Ovary (tissue), 7 donors: ENCODE measurements at regions not wholly inside any gene's neighbourhood (a gene's known extent, or its start where the extent isn't known, plus 50 kb on each side); places are given as distances from the start of the nearest gene placed in this dataset.

Experiments used
- DNase-seq, 5 donors: peaks; one replicate each; pipeline ENCODE4 v3.0.0-alpha.2; 2019 to 2020
- H3K27ac ChIP-seq, 2 donors: fragments of 200-600 bp; one replicate each; pipeline versions ENCODE4 v1.5.1 to v1.8.0; 2019 to 2022
- H3K27me3 ChIP-seq: fragments of 200-600 bp; one replicate; pipeline ENCODE4 v1.8.0; 2022
- H3K36me3 ChIP-seq: fragments of 200-600 bp; sonication (generic); one replicate; pipeline ENCODE4 v1.5.1; 2019
- H3K4me1 ChIP-seq: one replicate; pipeline ENCODE4 v1.8.1; 2013; ENCODE audit warnings: mild to moderate bottlenecking, moderate library complexity; ENCODE audit not compliant: insufficient read depth
- H3K4me3 ChIP-seq: fragments of 200-600 bp; sonication (generic); one replicate; pipeline ENCODE4 v1.5.1; 2017
- H3K9me3 ChIP-seq, 2 donors: fragments of 200-600 bp in 1 of 2; sonication (generic) in 1 of 2; one replicate each; pipeline versions ENCODE4 v1.5.1 to v1.8.1; 2013 to 2019; ENCODE audit warnings: mild to moderate bottlenecking in 1 of 2, moderate library complexity in 1 of 2
- CTCF ChIP-seq, 3 donors: fragments of 450-650 bp in 2 of 3; fragments of 200-600 bp in 1 of 3; IDR thresholded peaks; one replicate each; pipeline versions ENCODE4 v1.5.1 to v1.8.0; 2016 to 2022; ENCODE audit warnings: antibody characterized with exemption in 3 of 3, mild to moderate bottlenecking in 1 of 3
- EP300 ChIP-seq: sonication (generic); formaldehyde crosslinking; IDR thresholded peaks from one replicate; pipeline ENCODE4 v1.6.1; 2017; ENCODE audit warnings: antibody characterized with exemption
- POLR2A ChIP-seq: fragments of 450-650 bp; IDR thresholded peaks from one replicate; pipeline ENCODE4 v1.6.1; 2017; ENCODE audit warnings: antibody characterized with exemption, mild to moderate bottlenecking, moderate library complexity
- WGBS, 3 donors: extraction: QIAGEN DNeasy Blood & Tissue Kit in 1 of 3; methylation state at CpG; one replicate each; pipeline versions ENCODE4 v1.1.5 to v1.1.7; 2013 to 2017; 5-methylcytosine and 5-hydroxymethylcytosine counted together
- intact Hi-C, 4 donors: fragments of 100-400 bp; cut with DNase I; formaldehyde crosslinking; loops; one replicate each; pipeline versions ENCODE4 v1.11.0 to v1.15.1; 2022 to 2023
- donor health status: DM: no; HTN: no; CAD: no; lungs with moderate emphysema.
- donor health status: DM: no; HTN: no; CAD: no.
- donor health status: Bipolar disorder and iron deficiency.
- donor health status: DM: no; HTN: no; CAD: no.
- donor health status: DM: yes; HTN: yes; CAD: no.

GRCh38 chr4:35614120-35614519 lies 630.2 kb downstream of the ARAP2 start:
- intact Hi-C loops, result no loop called here
- Histone ChIP-seq H3K4me1 (no peaks in the 10 kb centered on the region), H3K9me3 (no peaks in the 10 kb centered on the region), H3K27ac (no peak overlapping the region), H3K36me3 (no peaks in the 10 kb centered on the region), H3K27me3 (no peaks in the 10 kb centered on the region), H3K4me3 (no peak overlapping the region)
- TF ChIP-seq POLR2A, result no peak
- no peak for TF ChIP-seq CTCF (IDR thresholded peaks at IDR 0.05)
- no peak for TF ChIP-seq EP300
- WGBS, 3 donors, result 51 to 59% (median 58%) methylated on average over 2 of the region's 2 CpGs
- DNase-seq, result no peak

GRCh38 chr4:35639929-35640328 lies 604.4 kb downstream of the ARAP2 start:
- TF ChIP-seq POLR2A, result no peak
- H3K27ac ChIP-seq, result no peak overlapping the region
- H3K9me3 ChIP-seq, result no peaks in the 10 kb centered on the region
- intact Hi-C loops, result no loop called here
- DNase-seq, result no peak
- H3K4me1 ChIP-seq, result no peaks in the 10 kb centered on the region
- no peak overlapping the region for H3K4me3 ChIP-seq
- no peaks in the 10 kb centered on the region for H3K27me3 ChIP-seq
- H3K36me3 ChIP-seq, result no peaks in the 10 kb centered on the region
- 62 to 70% (median 64%) methylated on average over 3 of the region's 3 CpGs for WGBS, 3 donors

- Histone ChIP-seq H3K27me3 (no peaks in the 10 kb centered on the region), H3K27ac (no peak overlapping the region), H3K9me3 (no peaks in the 10 kb centered on the region), H3K4me1 (no peaks in the 10 kb centered on the region), H3K36me3 (no peaks in the 10 kb centered on the region), H3K4me3 (no peak overlapping the region)
- intact Hi-C loops, result no loop called here
- TF ChIP-seq EP300 (no peak), CTCF (IDR thresholded peaks at IDR 0.05) (no peak)
- DNase-seq, result no peak
Observed at GRCh38 chr4:35643661-35644060, 600.7 kb downstream of the ARAP2 start.

GRCh38 chr4:35644591-35644990 lies 599.7 kb downstream of the ARAP2 start:
- no peak overlapping the region for H3K27ac ChIP-seq
- H3K27me3 ChIP-seq, result no peaks in the 10 kb centered on the region
- no peaks in the 10 kb centered on the region for H3K36me3 ChIP-seq
- TF ChIP-seq EP300 (no peak), CTCF (IDR thresholded peaks at IDR 0.05) (no peak), POLR2A (no peak)
- no peak for DNase-seq
- no peak overlapping the region for H3K4me3 ChIP-seq
- no peaks in the 10 kb centered on the region for H3K9me3 ChIP-seq
- no peaks in the 10 kb centered on the region for H3K4me1 ChIP-seq
- intact Hi-C loops, result no loop called here

GRCh38 chr4:35649011-35649410 lies 595.3 kb downstream of the ARAP2 start:
- intact Hi-C loops, result loop anchor here in 1 of 4 donors (2.0 kb wide), 1 partner anchor 66 kb away; no protein-coding TSS in a partner anchor
- DNase-seq, result no peak
- 91 to 97% (median 97%) methylated on average over 3 of the region's 3 CpGs for WGBS, 3 donors
- H3K4me1 ChIP-seq, result no peaks in the 10 kb centered on the region
- no peak for TF ChIP-seq CTCF (IDR thresholded peaks at IDR 0.05)
- TF ChIP-seq EP300, result no peak
- TF ChIP-seq POLR2A, result no peak
- H3K27ac ChIP-seq, result no peak overlapping the region
- H3K9me3 ChIP-seq, result no peaks in the 10 kb centered on the region
- H3K27me3 ChIP-seq, result no peaks in the 10 kb centered on the region
- H3K36me3 ChIP-seq, result no peaks in the 10 kb centered on the region
- H3K4me3 ChIP-seq, result no peak overlapping the region
